HEK293 (cell line): ENCODE measurements at regions not wholly inside any gene's neighbourhood (a gene's known extent, or its start where the extent isn't known, plus 50 kb on each side); places are given as distances from the start of the nearest gene placed in this dataset.

ENCODE experiments used
- CTCF ChIA-PET: fragments of 350-600 bp; formaldehyde crosslinking; extraction: SDS; loops from one replicate; lab custom pipeline; 2021; ENCODE audit warnings: antibody characterized with exemption; lab: Yijun Ruan, JAX
- POLR2A ChIA-PET: fragments of 300-600 bp; formaldehyde crosslinking; extraction: SDS; loops from one replicate; lab custom pipeline; 2020; ENCODE audit warnings: antibody characterized with exemption, inconsistent platforms; lab: Yijun Ruan, JAX
- H3K27ac ChIP-seq: fragments of 200-500 bp; sonication (Bioruptor generic); 2 replicates; pipeline ENCODE4 v1.5.1; 2014; ENCODE audit warnings: low read depth, low read length, control low read depth, inconsistent platforms; ENCODE audit errors: extremely low read depth
- H3K36me3 ChIP-seq, 2 experiments: fragments of 200-500 bp in 1 of 2; sonication (Bioruptor generic) in 1 of 2; 1 replicate in 1 of 2; 2 replicates in 1 of 2; pipeline ENCODE4 v1.5.1; 2014 to 2017; ENCODE audit warnings: inconsistent platforms in 2 of 2, low read length in 2 of 2; ENCODE audit not compliant: control insufficient read depth in 2 of 2, insufficient read depth in 1 of 2
- H3K4me1 ChIP-seq: fragments of 200-500 bp; sonication (Bioruptor generic); 2 replicates; pipeline ENCODE4 v1.5.1; 2014; ENCODE audit warnings: mild to moderate bottlenecking, low read length, inconsistent platforms; ENCODE audit not compliant: control insufficient read depth, insufficient read depth
- H3K4me3 ChIP-seq: 2 replicates; pipeline ENCODE4 v1.5.1; 2011; ENCODE audit warnings: low read depth, mild to moderate bottlenecking, control low read depth, low read length, moderate library complexity
- H3K9me3 ChIP-seq: fragments of 200-500 bp; sonication (Bioruptor generic); 2 replicates; pipeline ENCODE4 v1.5.1; 2014; ENCODE audit warnings: low read depth, low read length, inconsistent platforms; ENCODE audit not compliant: control insufficient read depth, insufficient read depth
- BCL6B ChIP-seq: fragments of 450-650 bp; formaldehyde crosslinking; IDR thresholded peaks from 2 replicates; pipeline ENCODE4 v1.5.1; 2017; ENCODE audit warnings: missing biosample characterization, missing genetic modification characterization
- INSM2 ChIP-seq: fragments of 450-650 bp; formaldehyde crosslinking; IDR thresholded peaks from 2 replicates; pipeline ENCODE4 v1.5.1; 2016; ENCODE audit warnings: missing biosample characterization, missing genetic modification characterization
- KLF8 ChIP-seq: fragments of 450-650 bp; formaldehyde crosslinking; IDR thresholded peaks from 2 replicates; pipeline ENCODE4 v1.5.1; 2016; ENCODE audit warnings: missing biosample characterization, missing genetic modification characterization
- OSR2 ChIP-seq: fragments of 450-650 bp; formaldehyde crosslinking; IDR thresholded peaks from 2 replicates; pipeline ENCODE4 v1.5.1; 2016; ENCODE audit warnings: missing biosample characterization, missing genetic modification characterization
- REPIN1 ChIP-seq: fragments of 450-650 bp; formaldehyde crosslinking; IDR thresholded peaks from 2 replicates; pipeline ENCODE4 v1.5.1; 2017; ENCODE audit warnings: missing biosample characterization, missing genetic modification characterization, low read depth
- REST ChIP-seq: fragments of 450-650 bp; formaldehyde crosslinking; IDR thresholded peaks from 2 replicates; pipeline ENCODE4 v1.5.1; 2016; ENCODE audit warnings: missing biosample characterization, missing genetic modification characterization
- WT1 ChIP-seq: fragments of 450-650 bp; formaldehyde crosslinking; IDR thresholded peaks from 2 replicates; pipeline ENCODE4 v1.5.1; 2016; ENCODE audit warnings: missing biosample characterization, missing genetic modification characterization
- ZBTB21 ChIP-seq: fragments of 450-650 bp; formaldehyde crosslinking; IDR thresholded peaks from 2 replicates; pipeline ENCODE4 v1.5.1; 2017; ENCODE audit warnings: missing biosample characterization, missing genetic modification characterization
- ZEB2 ChIP-seq: fragments of 450-650 bp; formaldehyde crosslinking; IDR thresholded peaks from 2 replicates; pipeline ENCODE4 v1.5.1; 2016; ENCODE audit warnings: missing biosample characterization, missing genetic modification characterization
- ZIC2 ChIP-seq: fragments of 450-650 bp; formaldehyde crosslinking; IDR thresholded peaks from 2 replicates; pipeline ENCODE4 v1.5.1; 2016; ENCODE audit warnings: missing biosample characterization, missing genetic modification characterization
- ZNF140 ChIP-seq: fragments of 450-650 bp; formaldehyde crosslinking; IDR thresholded peaks from 2 replicates; pipeline ENCODE4 v1.5.1; 2016; ENCODE audit warnings: missing biosample characterization, missing genetic modification characterization
- ZNF23 ChIP-seq: fragments of 450-650 bp; formaldehyde crosslinking; IDR thresholded peaks from 2 replicates; pipeline ENCODE4 v1.5.1; 2016; ENCODE audit warnings: missing biosample characterization, missing genetic modification characterization, borderline replicate concordance
- ZNF239 ChIP-seq: fragments of 450-650 bp; formaldehyde crosslinking; IDR thresholded peaks from 2 replicates; pipeline ENCODE4 v1.5.1; 2016; ENCODE audit warnings: missing biosample characterization, missing genetic modification characterization
- ZNF26 ChIP-seq: fragments of 450-650 bp; formaldehyde crosslinking; IDR thresholded peaks from 2 replicates; pipeline ENCODE4 v1.5.1; 2016; ENCODE audit warnings: missing biosample characterization, missing genetic modification characterization
- ZNF416 ChIP-seq: fragments of 450-650 bp; formaldehyde crosslinking; IDR thresholded peaks from 2 replicates; pipeline ENCODE4 v1.5.1; 2016; ENCODE audit warnings: missing biosample characterization, missing genetic modification characterization
- ZNF529 ChIP-seq: fragments of 450-650 bp; formaldehyde crosslinking; IDR thresholded peaks from 2 replicates; pipeline ENCODE4 v1.5.1; 2017; ENCODE audit warnings: missing genetic modification characterization, missing biosample characterization; ENCODE audit not compliant: insufficient replicate concordance
- ZNF560 ChIP-seq: fragments of 450-650 bp; formaldehyde crosslinking; IDR thresholded peaks from 2 replicates; pipeline ENCODE4 v1.5.1; 2017; ENCODE audit warnings: missing biosample characterization, missing genetic modification characterization, borderline replicate concordance
- ZNF600 ChIP-seq: fragments of 450-650 bp; formaldehyde crosslinking; IDR thresholded peaks from 2 replicates; pipeline ENCODE4 v1.5.1; 2016; ENCODE audit warnings: missing biosample characterization, missing genetic modification characterization
- ZNF654 ChIP-seq: fragments of 450-650 bp; formaldehyde crosslinking; IDR thresholded peaks from 2 replicates; pipeline ENCODE4 v1.5.1; 2016; ENCODE audit warnings: low read depth, missing biosample characterization, missing genetic modification characterization
- ZNF664 ChIP-seq: fragments of 450-650 bp; formaldehyde crosslinking; IDR thresholded peaks from 2 replicates; pipeline ENCODE4 v1.5.1; 2016; ENCODE audit warnings: missing biosample characterization, missing genetic modification characterization
- ZSCAN5A ChIP-seq: fragments of 450-650 bp; formaldehyde crosslinking; IDR thresholded peaks from 2 replicates; pipeline ENCODE4 v1.5.1; 2016; ENCODE audit warnings: missing biosample characterization, missing genetic modification characterization

GRCh38 chr10:121185816-121186455 lies 334.8 kb downstream of the WDR11 start:
- POLR2A ChIA-PET = no interaction called here

GRCh38 chr10:121187391-121187790 lies 336.2 kb downstream of the WDR11 start:
- POLR2A ChIA-PET = interaction anchor here (0.9 kb wide), 1 partner anchor 239 kb away, joined by 3 read pairs; no protein-coding TSS in a partner anchor
- no peak overlapping the region for H3K4me3 ChIP-seq
- peaks cover 4% of the 10 kb centered on the region; the same call in 1 of the 2 replicates for H3K4me1 ChIP-seq
- no peaks in the 10 kb centered on the region for H3K36me3 ChIP-seq
- CTCF ChIA-PET = interaction anchor here (0.6 to 1.2 kb wide), 6 partner anchors 8 to 552 kb away, joined by 3 to 6 read pairs (median 4); no protein-coding TSS in a partner anchor
- TF ChIP-seq ZIC2 (tag by site-specific recombination) (0 out of 2 replicates have a peak, but pooled peaks have one; percentile 25), ZNF26 (no peak), OSR2 (tag by site-specific recombination) (no peak), ZNF654 (0 out of 2 replicates have a peak, but pooled peaks have one; percentile 14), ZNF239 (no peak)
- TF ChIP-seq, all 188 proteins: peak for 2
- Histone ChIP-seq H3K9me3 (no peaks in the 10 kb centered on the region), H3K27ac (no peak overlapping the region)

More at GRCh38 chr10:121185816-121186455, 334.8 kb downstream of the WDR11 start:
- H3K36me3 ChIP-seq = no peaks in the 10 kb centered on the region
- H3K4me3 ChIP-seq = no peak overlapping the region
- no peaks in the 10 kb centered on the region for H3K9me3 ChIP-seq
- CTCF ChIA-PET = no interaction called here
- TF ChIP-seq ZNF560 = no peak
- TF ChIP-seq ZNF416 (tag by site-specific recombination) = no peak
- H3K27ac ChIP-seq = no peak overlapping the region
- H3K4me1 ChIP-seq = peaks cover 4% of the 10 kb centered on the region; the same call in 1 of the 2 replicates

GRCh38 chr10:121188005-121188404 lies 336.8 kb downstream of the WDR11 start:
- H3K36me3 ChIP-seq = no peaks in the 10 kb centered on the region
- ChIA-PET CTCF (interaction anchor here (0.6 to 1.8 kb wide), 8 partner anchors 9 to 475 kb away, joined by 3 to 6 read pairs (median 4); no protein-coding TSS in a partner anchor), POLR2A (interaction anchor here (0.9 kb wide), 2 partner anchors 11 to 239 kb away, joined by 3 read pairs; no protein-coding TSS in a partner anchor)
- no peak overlapping the region for H3K27ac ChIP-seq
- peaks cover 4% of the 10 kb centered on the region; the same call in 1 of the 2 replicates for H3K4me1 ChIP-seq
- H3K4me3 ChIP-seq = no peak overlapping the region
- H3K9me3 ChIP-seq = no peaks in the 10 kb centered on the region
- TF ChIP-seq INSM2 (tag by site-specific recombination) = no peak
- peak; percentile 42; the same call in 1 of the 2 replicates for TF ChIP-seq ZEB2 (tag by site-specific recombination)
- no peak for TF ChIP-seq REPIN1 (tag by site-specific recombination)
- TF ChIP-seq WT1 (tag by site-specific recombination) = no peak
- no peak for TF ChIP-seq ZNF140
- TF ChIP-seq KLF8 (tag by site-specific recombination) = no peak
- no peak for TF ChIP-seq ZNF600 (tag by site-specific recombination)
- no peak for TF ChIP-seq ZSCAN5A (tag by site-specific recombination)
- TF ChIP-seq REST (tag by site-specific recombination) = no peak
- no peak for TF ChIP-seq ZBTB21 (tag by site-specific recombination)
- no peak for TF ChIP-seq ZNF23
- TF ChIP-seq ZNF529 (tag by site-specific recombination) = no peak
- TF ChIP-seq ZNF664 (tag by site-specific recombination) = no peak
- TF ChIP-seq ZNF654 = no peak; the same call in 1 of the 2 replicates
- TF ChIP-seq BCL6B (tag by site-specific recombination) = 0 out of 2 replicates have a peak, but pooled peaks have one; percentile 42
